GM19023 (cell line): ENCODE measurements at regions not wholly inside any gene's neighbourhood (a gene's known extent, or its start where the extent isn't known, plus 50 kb on each side); places are given as distances from the start of the nearest gene placed in this dataset.
"Not testable (repeated sequence)": the region's sequence is repeated elsewhere in the genome, so short reads cannot be mapped to it uniquely, and the experiment has no call there.

Source experiments
- ATAC-seq: cut with Tn5 transposase; IDR thresholded peaks from one replicate; pipeline ENCODE4 v1.9.1; 2021; ENCODE audit warnings: mild to moderate bottlenecking, moderate library complexity; ENCODE audit not compliant: unreplicated experiment

- ATAC-seq: no peak
These were observed 471.6 kb upstream of the CDH4 start for GRCh38 chr20:60780388-60781025.

GRCh38 chr20:60782959-60783625 is 469.0 kb upstream of the CDH4 start:
- no peak for ATAC-seq

DNA sequence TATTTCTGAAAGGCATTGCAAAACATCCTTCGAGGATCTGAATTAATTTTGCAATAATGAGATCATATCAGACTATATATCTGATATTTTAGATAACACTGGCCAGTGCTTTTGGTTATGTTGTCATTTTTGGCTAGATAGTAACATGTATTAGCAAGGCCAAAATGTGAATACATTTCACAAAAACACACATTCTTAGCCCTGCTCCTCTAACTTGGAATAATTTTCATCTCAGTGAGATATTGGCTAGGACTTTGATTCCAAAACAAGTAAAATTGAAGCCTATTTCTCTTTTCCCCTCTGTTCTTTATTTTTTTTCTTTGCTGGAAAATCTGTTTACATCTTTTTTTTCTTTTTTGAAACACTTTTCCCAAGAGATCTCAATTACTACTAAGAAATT is 466.8 kb upstream of the CDH4 start:
- ATAC-seq: no peak

DNA sequence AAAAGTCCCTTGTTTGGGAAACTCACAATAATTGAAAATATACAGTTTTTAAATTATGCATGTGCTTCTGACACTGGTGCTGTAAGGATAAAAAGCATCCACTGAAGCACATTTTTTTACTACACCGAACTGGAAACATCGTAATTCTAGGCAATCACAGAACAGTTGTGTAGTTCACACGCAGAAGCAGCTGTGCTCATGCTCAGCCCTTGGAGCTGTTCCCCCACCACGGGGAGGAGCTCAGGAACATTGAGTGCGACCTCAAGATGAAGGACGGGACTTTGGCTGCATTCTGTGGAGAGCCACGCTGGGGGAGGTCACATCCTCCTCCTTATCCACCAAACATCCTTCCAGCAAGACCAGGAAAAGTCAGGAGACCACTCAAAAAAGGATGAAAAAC is 466.3 kb upstream of the CDH4 start:
- ATAC-seq: no peak

DNA sequence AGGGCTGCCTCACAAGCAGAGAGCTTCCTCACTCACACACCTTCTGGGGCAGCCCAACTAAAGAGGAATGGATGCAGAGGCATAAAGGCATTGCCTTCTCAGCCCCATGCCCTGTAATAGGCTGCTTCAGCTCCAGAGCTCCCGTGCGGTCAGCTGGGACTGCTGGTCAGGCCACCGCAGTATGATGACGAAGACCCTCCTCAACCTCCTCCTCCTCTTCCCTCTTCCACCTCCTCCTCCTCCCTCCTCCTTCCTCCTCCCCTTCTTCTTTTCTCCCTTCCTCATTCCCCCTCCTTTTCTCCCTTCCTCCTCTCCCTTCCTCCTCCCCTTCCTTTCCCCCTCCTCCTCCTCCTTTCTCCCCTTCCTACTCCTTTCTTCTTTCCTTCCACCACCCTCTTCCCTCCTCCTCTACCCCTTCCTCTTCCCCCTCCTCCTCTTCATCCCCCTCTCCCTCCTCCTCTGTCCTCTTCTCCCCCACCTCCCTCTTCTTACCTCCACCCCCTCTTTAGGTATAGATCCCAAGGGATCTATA is 465.3 kb upstream of the CDH4 start:
- no peak for ATAC-seq

GRCh38 chr20:60787276-60787675 is 464.8 kb upstream of the CDH4 start:
- ATAC-seq: no peak

DNA sequence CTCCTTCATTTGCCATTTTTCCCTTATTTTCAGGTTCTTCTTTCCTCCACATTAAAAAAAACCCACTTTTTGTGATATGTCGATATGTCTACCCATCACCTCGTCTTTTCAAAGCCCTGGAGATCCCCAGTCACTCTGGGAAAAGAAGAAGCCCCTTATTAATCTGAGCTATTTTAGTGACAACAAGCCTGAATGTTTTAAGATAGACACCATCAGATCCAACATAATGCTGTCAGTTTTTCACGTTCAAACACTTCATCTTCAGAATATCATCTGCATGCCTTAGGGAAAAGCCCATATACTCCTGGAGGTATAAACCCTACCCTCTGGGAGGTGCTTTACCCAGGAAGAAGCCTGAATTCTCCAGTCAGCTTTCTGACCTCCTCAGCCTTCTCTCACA is 464.0 kb upstream of the CDH4 start:
- ATAC-seq: no peak

DNA sequence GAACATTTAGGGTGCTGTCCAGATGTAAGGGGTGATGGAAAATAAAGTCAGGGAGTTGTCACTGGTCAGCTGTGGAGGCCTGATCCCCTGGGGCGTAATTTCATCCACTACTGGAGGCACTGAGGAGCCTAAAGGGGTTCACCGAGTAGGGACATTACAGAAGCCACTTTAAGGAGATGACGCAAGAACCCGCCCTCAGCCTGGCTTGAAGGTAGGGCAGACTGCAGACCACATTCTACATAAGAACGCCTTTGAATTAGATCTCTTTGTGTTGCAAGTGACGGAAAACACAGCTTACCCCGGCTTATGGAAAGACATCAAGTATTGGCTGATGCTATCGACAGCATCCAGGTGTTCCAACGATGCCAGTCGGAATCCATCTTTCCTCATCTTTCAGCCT is 462.7 kb upstream of the CDH4 start:
- ATAC-seq: no peak

DNA sequence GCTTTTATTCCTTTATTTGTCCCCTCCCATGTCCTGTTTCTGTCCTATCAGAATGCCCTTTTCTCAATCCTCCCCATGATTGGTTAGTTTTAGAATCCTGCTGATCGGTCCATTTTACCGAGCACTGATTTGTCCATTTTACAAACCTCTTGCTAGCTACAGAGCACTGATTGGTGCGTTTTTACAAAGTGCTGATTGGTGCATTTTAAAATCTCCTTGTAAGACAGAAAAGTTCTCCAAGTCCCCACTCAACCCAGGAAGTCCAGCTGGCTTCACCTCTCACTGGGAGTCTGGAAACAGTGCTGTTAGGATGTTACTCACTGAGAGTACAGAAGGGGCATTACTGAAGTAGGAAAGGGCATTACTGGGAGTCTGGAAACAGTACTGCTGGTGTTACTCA is 461.7 kb upstream of the CDH4 start:
- ATAC-seq: not testable (repeated sequence)

DNA sequence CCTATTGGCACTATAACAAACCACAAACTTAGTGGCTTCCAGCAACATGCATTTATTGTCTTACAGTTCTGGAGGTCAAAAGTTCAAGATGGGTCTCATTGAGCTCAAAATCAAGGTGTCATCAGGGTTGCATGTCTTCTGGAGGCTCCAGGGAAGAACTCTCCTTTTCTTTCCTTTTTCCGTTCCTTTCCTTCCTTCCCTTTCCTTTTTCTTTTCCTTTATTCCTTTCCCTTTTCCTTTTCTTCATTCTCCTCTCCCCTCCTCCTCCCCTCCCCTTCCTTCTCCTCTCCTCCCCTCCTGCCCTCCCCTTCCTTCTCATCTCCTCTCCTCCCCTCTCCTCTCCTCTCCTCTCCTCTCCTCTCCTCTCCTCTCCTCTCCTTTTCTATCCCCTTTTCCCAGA is 460.2 kb upstream of the CDH4 start:
- no peak for ATAC-seq

- ATAC-seq: no peak
These were observed 459.1 kb upstream of the CDH4 start for GRCh38 chr20:60792941-60793340.

DNA sequence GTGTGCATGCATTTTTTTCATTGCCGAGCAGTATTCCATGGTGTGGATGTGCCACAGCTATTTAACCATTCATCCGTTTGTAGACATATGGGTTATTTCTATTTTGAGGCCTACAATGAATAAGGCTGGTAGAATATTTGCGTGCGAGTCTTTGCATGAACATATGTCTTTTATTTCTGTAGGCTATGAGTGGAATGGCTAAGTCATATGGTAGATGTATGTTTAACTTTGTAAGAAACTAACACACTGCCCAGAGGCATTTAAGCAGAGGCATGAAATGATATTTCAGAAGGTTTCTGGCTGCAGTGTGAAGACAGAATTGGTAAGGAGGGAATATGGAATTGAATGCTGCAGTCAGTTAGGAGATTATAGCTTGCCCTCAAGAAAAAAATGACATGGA is 457.4 kb upstream of the CDH4 start:
- ATAC-seq: no peak

DNA sequence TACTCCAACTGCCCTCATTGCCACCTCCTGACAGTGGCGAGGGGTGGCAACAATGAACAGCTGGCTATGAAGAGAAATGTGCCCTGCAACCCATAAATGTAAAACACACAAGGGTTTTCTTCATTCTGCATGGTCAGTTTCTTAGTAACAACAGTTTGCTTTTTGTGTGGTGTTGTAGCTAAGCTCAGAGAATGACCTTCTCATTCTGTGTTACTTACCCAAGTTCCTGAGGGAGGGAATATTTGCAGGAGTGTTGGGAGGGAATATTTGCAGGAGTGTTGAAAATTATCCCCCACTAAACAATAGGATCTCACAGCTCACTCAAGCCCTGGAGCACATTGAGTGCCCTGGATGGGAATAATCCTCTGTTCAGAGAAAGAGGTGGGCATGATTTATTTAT is 456.4 kb upstream of the CDH4 start:
- no peak for ATAC-seq

DNA sequence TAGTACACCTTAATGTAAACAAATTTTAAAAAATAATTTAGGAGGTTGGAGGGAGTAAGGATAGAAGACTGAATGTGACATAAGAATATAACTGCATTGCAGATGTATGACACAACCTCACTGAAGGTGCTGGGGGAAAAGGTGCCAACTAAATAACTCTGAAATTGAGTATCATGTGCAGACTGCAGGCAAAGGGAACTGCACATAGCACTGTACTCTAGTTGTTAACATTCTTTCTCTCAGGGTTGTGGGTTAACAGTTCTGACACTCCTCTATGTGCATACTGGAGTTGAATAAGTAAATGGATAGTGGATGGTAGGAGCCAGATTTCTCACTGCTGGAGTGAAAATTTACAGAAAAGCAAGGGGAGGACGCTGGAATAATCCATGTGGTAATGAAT is 451.9 kb upstream of the CDH4 start:
- ATAC-seq: no peak

GRCh38 chr20:60802676-60803075 is 449.4 kb upstream of the CDH4 start:
- no peak for ATAC-seq

GRCh38 chr20:60803335-60804055 is 448.6 kb upstream of the CDH4 start:
- no peak for ATAC-seq

DNA sequence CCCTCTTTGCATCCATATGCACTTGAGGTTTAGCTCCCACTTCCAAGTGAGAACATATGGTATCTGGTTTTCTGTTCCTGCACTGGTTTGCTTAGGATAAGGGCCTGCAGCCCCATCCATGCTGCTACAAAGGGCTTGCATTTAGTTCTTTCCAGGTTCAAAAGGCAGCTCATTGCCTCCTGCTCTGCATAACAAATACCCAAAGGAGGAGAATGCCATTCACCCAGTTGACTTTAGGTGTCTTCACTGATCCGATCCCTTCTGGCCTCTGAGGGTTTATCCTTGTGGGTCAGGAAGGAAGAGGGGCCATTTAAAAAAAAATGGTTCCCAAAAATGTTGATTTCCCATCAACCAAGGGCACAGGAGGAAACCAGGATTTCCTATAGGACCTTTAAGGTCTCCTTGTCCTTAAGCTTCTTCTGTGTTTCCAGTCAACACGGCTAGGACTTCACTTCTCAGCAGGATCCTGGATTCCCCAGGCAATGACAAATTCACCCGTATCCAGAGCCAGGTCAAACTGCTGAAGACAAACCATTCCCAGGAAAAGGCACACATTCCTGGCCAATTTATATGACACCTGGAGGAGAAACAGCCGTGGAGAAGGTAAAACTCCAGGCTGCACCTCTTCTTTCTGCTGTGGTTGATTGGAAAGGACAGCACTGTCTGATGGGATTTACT is 447.7 kb upstream of the CDH4 start:
- ATAC-seq: no peak

DNA sequence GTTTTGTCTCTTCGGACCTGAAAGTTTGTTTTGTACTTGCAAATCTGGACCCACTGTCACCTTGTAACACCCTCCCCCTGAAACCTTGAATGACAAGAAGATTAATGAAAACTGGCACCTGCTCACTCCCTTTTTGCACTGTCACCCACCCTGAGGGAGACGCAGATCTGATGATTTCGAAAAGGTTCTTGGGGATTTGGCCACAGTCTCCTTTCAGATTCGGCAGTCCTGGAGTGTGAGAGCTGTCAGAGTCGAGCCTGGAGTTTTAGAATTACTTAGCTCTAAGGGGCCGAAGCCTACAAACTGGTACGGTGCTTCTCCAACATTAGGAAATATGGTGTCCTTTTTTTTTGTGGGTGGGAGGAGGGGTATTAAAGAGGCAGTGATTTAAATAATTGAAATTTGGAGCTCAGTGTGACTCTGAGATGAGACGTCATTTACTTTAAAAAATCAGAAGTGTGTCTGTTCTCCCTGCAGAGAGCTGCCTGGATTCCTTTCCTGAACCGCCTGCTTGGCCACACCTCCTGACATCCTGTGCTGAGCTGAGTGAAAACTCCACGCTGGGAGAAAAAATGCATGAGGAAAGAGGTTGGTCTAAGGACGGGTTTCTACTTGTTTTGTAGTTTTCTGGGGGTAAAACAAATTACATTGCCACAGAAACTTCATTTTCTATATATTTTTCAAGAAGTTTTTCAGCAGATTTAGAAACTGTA is 447.0 kb upstream of the CDH4 start:
- no peak for ATAC-seq

- no peak for ATAC-seq
These were observed 445.7 kb upstream of the CDH4 start for GRCh38 chr20:60806354-60806753.

DNA sequence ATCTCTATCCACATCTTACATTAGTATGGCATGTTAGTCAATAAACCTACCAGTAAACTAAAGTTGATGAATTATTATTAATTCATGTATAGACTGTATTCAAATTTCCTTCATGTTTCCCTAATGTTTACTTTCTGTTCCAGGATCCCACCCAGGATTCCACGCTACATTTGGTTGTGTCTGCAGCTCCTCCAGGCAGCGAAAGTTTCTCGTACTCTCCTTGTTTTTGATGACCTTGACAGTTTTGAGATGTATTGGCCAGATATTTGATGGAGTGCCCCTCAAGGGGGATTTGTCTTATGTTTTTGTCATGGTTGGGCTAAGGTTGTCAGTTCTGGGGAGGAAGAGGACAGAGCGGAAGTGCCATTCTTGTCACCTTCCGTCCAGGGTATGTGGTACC is 445.2 kb upstream of the CDH4 start:
- no peak for ATAC-seq
